ENCODE measurements at regions not wholly inside any gene's neighbourhood (a gene's known extent, or its start where the extent isn't known, plus 50 kb on each side); places are given as distances from the start of the nearest gene placed in this dataset.

- TF ChIP-seq POLR2AphosphoS5 (IDR thresholded peaks at IDR 0.05; ENCODE audit: borderline replicate concordance, low read depth, low read length): no peak
- TF ChIP-seq EZH2 (IDR thresholded peaks at IDR 0.05): no peak
- TF ChIP-seq FOXP2 (optimal IDR thresholded peaks at IDR 0.05; ENCODE audit: control extremely low read depth, extremely low read length, insufficient read depth): no peak
Observed at GRCh38 chr3:66610562-66610909, 109.7 kb upstream of the LRIG1 start.

Measured in SK-N-MC (cell line).